ENCODE measurements at regions not wholly inside any gene's neighbourhood (a gene's known extent, or its start where the extent isn't known, plus 50 kb on each side); places are given as distances from the start of the nearest gene placed in this dataset.

GRCh38 chr13:67967031-67967430 lies 736.9 kb upstream of the PCDH9 start:
- no peak for TF ChIP-seq CTCF (IDR thresholded peaks at IDR 0.05; ENCODE audit: insufficient read depth, low read depth, low read length)
- no peak for TF ChIP-seq EZH2 (IDR thresholded peaks at IDR 0.05; ENCODE audit: insufficient read depth, low read length)
